Posterior vena cava (tissue), 2 donors: ENCODE measurements at regions not wholly inside any gene's neighbourhood (a gene's known extent, or its start where the extent isn't known, plus 50 kb on each side); places are given as distances from the start of the nearest gene placed in this dataset.
"Not testable (repeated sequence)": the region's sequence is repeated elsewhere in the genome, so short reads cannot be mapped to it uniquely, and the experiment has no call there.

Experiments used
- DNase-seq: peaks from one replicate; pipeline ENCODE4 v3.0.0-alpha.2; 2020; ENCODE audit warnings: low spot score
- intact Hi-C, 2 donors: fragments of 100-400 bp; cut with DNase I; formaldehyde crosslinking; loops; one replicate each; pipeline versions ENCODE4 v1.14.1 to v1.14.2; 2022 to 2023
- donor health status: DM: yes; HTN: yes; CAD: no.
- donor health status: DM: yes; HTN: yes; CAD: no.

DNA sequence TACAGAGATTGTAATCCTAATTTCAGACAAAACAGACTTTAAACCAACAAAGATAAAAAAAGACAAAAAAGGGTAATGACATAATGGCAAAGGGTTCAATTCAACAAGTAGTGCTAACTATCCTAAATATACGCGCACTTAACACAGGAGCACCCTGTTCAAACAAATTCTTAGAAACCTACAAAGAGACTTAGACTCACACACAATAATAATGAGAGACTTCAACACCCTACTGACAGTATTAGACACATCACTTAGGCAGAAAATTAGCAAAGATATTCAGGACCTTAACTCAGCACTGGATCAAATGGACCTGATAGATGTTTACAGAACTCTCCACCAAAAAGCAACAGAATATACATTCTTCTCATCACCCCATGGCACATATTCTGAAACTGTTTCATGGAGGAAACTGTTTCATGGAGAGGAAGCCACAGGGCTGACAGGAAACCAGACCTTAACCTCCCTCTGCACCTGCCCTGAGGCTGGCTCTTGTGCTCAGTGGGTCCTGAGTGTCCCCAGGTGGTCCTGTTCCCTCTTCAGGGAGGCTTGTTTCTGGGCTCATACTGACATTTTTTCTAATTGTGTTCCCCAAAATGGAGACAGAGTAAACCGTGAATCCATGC, 54.7 kb downstream of the OR4M2 start:
- DNase-seq, intact Hi-C loops: not testable (repeated sequence)

DNA sequence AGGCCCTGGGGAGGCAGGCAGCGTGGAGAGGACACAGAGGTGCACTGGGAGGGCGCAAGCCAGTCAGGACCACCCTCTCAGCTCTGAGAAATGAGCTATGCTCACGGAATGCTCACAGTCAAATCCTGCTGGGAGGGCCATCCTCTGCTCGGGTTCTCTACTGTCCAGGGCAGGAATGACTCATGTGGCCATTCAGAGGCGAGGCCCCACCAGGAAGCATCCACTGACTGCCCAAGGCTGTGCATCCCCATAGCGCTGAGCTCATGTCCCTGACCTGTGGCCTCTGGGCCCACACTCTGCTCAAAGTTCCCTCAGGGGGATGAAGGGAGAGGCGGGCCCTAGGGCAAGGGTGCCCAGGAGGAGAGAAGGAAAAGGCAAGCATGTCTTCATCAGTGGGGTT, 57.2 kb downstream of the OR4M2 start:
- intact Hi-C loops, DNase-seq: not testable (repeated sequence)

DNA sequence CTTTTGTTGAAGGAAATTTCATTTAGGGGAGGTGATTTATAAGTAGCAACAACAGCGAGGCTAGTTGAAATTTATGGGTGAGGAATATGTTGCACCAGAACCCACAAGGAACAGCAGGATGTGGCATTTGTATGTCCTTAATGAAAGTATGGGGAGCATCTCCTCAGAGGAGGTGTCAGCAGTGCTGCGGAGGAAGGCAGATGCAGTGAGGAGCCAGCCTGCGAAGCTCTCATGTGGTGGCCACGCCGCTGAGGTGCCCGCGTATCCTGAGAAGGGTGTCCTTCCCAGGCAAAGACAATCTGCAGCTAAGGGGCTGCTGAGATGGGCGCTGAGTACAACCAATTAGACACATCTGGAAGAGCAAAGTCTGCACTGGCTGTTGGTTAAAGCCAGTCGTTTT, 60.8 kb downstream of the OR4M2 start:
- DNase-seq, intact Hi-C loops: not testable (repeated sequence)

DNA sequence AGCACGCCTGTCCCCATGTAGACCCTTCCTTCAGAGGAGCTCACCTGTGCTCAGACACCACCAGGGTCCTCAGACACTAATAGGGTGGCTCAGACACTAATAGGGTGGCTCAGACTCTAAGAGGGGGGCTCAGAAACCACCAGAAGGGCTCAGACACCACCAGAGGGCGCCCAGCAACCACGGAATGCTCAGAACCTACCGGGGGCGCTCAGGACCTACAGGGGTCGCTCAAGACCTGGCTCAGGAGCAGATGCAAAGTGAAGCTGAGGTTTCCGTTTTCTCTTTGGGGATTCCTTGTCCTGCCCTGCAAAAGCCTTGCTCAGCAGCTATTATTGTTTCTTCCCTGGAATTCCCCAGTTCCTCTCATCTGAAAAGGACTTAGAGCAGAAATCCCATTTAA, 67.8 kb downstream of the OR4M2 start:
- intact Hi-C loops: not testable (repeated sequence)

DNA sequence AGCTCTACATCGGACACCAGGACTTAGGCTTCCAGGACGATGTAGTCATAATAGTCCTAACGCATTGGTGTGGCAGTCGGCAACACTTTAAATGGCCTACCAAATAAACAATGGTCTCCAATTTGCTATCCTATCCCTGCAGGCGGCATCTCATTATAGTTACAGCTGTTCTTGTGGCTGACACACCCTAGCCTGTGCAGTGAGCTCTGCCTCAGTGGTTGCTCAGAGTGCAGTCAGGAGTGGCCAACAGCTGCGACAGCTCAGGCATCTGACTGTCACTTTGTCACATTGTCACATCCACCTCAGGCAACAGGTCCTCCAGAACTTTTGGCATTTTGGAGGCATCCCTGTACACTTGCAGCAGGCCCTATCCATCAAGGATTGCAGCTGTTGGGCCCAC, 77.9 kb downstream of the OR4M2 start:
- intact Hi-C loops, DNase-seq: not testable (repeated sequence)

More for the DNA sequence above, 67.8 kb downstream of the OR4M2 start:
- DNase-seq: not testable (repeated sequence)

DNA sequence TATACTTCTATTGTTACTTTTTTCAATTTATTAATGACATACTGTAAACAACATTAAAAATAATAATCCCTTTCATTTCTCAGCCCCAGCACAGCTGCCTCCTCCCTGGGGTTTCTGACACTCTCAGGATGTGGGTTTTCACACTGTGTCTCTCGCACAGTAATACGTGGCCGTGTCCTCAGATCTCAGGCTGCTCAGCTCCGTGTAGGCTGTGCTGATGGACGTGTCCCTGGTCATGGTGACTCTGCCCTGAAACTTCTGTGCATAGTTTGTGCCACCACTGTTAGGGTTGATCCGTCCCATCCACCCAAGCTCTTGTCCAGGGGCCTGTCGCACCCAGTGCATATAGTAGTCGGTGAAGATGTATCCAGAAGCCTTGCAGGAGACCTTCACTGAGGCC, 80.0 kb downstream of the OR4M2 start:
- DNase-seq, intact Hi-C loops: not testable (repeated sequence)

DNA sequence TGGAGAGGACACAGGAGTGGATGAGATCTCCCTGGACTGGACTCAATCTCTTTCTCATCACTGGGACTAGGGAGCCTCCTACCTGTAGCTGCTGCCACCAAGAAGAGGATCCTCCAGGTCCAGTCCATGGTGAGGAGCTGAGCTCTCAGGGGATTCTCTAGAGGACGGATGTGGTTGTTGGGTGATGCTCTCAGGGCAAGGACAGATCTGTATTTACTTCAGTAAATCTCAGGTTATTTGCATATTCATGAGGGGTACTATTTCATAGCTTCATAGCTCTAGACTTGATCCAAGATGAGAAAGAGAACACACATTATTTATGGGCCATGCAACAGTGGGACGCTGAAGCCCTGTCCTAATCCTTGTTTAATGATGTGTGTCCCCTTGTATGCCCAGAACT, 80.4 kb downstream of the OR4M2 start:
- DNase-seq, intact Hi-C loops: not testable (repeated sequence)

DNA sequence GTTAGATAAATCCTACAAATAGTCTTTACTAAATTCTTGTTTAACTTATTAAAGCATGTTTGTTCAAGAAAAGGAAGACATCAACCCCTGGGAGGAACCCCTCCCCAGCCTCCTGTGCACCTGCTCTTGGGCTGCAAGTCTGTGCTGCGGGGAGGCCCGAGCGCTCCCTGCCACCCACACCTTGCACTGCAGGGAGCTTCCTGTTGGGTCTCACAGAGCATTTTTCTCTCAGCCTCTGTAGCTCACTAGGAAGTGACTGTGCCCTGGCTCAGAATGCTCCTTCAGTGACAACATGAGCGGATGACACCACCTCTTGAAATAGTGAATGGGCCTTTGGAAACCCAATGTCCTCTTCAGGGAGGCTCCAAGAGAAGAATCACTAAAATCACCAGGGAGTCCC, 81.1 kb downstream of the OR4M2 start:
- intact Hi-C loops, DNase-seq: not testable (repeated sequence)

DNA sequence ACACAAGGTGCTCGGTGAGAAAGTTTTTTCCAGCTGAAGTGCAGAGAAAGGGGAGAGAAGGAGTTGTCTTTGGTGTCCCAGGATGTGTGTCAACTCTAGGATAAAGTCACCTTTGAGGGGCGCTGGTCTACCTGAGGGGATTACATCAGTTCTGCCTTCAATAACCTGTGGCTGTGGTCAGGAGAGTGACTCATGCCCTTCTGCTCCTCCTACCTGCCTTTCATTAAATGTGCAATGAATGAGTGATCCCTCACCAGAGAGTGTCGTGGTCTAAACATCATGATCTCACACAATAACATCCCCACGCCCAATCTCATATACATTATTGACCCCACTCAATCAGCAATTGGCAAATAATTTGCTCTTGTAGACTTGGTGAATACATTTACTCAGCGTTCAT, 83.4 kb downstream of the OR4M2 start:
- DNase-seq, intact Hi-C loops: not testable (repeated sequence)

DNA sequence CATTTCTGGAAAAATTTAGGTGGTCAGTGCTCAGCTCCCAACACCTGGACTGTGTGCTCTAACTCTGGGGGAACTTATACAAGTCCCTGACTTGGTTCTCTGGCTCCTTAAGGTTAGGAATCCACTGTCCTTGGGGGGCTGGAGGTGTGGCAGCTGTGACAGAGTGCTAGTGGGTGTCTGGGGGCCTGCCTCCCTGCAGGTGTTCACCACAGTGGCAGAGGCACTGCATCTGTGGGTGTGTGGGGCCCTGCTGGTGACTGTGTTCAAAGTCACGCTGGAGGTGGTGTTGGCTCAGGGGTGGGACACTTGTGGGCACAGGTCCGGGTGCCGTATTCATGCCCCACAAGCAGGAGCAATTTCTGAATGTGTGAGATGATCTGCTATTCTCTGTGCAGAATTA, 87.2 kb downstream of the OR4M2 start:
- DNase-seq, intact Hi-C loops: not testable (repeated sequence)

DNA sequence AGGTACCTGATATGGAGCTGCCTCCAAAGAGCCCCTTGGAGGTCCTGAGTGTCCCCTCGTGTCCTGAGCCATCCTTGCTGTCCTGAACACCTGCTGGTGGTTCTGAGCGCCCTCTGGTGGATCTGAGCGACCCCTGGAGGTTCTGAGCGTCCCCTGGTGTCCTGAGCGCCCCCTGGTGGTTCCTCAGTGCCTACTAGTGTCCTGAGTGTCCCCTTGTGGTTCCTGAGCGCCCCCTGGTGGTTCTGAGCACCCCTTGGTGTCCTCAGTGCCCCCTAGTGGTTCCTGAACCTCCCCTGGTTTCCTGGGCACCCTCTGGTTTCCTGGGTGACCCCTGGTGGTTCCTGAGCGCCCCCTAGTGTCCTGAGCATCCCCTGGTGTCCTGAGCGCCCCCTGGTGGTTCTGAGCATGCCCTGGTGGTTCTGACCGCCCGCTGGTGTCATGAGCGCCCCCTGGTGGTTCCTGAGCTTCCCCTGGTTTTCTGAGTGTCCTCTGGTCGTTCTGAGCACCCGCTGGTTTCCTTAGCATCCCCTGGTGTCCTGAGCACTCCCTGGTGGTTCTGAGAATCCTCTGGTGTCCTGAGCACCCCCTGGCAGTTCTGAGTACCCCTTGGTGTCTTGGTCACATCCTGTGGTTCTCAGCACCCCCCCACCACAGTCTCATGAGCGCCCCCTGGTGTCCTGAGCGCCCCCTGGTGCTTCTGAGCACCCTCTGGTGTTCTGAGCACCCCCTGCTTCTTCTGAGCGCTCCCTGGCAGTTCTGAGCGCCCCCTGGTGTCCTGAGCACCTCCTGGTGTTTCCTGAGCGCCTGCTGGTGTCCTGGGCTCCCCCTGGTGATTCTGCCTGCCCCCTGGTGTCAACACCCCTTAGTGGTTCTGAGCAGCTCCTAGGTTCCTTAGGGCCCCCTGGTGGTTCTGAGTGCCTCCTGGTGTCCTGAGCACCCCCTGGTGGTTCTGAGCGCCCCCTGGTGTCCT, 93.0 kb downstream of the OR4M2 start:
- intact Hi-C loops: not testable (repeated sequence)

DNA sequence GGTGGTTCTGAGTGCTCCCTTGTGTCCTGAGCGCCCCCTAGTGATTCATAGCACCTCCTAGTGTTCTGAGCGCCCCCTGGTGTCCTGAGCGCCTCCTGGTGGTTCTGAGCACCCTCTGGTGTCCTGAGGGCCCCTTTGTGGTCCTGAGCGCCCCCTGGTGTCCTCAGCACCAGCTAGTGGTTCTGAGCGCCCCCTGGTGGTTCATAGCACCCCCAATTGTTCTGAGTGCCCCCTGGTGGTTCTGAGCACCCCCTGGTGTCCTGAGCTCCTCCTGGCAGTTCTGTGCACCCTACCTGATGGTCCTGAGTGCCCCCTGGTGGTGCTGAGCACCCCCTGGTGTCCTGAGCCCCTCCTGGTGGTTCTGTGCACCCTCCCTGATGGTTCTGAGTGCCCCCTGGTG, 93.8 kb downstream of the OR4M2 start:
- DNase-seq, intact Hi-C loops: not testable (repeated sequence)

More for the DNA sequence above, 93.0 kb downstream of the OR4M2 start:
- DNase-seq: not testable (repeated sequence)

DNA sequence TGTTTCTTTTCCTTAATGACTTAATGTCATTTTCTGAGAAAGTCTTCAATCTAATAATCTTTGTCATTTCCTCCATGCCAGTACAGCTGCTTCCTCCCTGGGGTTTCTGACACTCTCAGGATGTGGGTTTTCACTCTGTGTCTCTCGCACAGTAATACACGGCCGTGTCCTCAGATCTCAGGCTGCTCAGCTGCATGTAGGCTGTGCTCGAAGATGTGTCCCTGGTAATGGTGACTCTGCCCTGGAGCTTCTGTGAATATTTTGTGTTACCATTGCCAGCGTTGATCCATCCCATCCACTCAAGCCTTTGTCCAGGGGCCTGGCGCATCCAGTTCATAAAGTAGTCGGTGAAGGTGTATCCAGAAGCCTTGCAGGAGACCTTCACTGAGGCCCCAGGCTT, 97.6 kb downstream of the OR4M2 start:
- DNase-seq, intact Hi-C loops: not testable (repeated sequence)

DNA sequence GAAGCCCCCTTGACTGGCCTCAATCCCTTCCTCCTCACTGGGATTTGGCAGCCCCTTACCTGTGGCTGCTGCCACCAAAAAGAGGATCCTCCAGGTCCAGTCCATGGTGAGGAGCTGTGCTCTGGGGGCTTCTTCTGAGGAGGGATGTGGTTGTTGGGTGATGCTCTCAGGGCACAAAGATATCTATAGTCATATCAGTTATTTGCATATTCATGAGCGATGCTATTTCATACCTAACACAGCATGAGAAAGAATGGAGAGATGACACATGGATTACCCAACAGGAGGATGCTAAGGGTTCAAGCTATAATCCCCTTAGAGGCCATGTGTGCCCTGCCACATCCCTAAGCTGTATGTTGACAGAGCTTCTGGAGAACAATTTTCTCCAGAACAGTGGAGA, 98.1 kb downstream of the OR4M2 start:
- DNase-seq, intact Hi-C loops: not testable (repeated sequence)

DNA sequence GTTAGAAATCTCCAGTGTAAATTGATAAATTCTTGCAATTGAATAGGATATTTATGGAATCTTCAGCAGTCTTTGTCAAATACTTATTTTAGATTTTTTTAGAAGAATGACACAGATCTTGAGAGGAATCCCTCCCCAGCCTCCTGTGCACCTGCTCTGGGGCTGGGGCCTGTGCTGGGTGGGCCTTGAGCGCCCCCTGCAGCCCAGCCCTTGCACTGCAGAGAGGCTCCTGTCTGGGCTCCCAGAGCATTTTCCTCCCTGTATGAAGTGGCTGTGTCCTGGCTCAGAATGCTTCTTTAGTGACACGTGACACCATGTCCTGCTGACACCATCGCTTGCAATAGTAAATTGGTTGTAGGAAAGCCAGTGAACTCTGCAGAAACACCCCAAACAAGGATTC, 98.7 kb downstream of the OR4M2 start:
- intact Hi-C loops, DNase-seq: not testable (repeated sequence)

DNA sequence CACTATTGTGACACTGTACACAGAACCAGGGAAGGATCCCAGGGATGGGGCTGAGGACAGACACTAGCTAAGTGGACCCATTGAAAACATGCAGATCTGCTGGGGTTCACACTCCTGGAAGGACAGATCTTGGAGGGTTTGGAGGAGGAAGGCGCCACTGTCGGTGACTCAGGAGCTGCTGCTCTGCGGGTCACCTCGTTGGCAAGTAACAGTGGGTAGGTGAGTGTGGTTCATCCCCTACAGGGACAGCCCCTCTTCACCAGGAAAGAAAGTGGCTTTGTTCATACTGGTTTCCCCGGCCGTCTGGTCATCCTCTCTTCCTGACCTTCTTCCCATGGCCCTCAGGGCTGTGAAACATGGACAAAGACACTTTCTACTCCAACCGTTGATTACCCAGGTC, 100.3 kb downstream of the OR4M2 start:
- intact Hi-C loops, DNase-seq: not testable (repeated sequence)

DNA sequence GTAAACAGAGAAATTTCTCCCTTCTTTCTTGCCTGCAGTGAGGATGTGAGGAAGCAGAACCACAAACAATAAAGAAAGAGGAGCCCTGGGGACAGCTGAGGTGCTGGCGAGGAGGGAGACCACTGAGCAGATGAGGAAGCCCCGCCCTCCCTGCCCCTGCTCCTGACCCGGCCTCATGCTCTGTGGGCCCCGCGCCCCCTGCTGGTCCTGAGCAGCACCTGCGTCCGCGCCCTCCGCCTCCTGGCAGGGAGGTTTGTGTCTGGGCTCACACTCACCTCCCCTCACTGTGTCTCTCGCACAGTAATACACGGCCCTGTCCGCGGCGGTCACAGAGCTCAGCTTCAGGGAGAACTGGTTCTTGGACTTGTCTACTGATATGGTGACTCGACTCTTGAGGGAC, 104.4 kb downstream of the OR4M2 start:
- intact Hi-C loops, DNase-seq: not testable (repeated sequence)

DNA sequence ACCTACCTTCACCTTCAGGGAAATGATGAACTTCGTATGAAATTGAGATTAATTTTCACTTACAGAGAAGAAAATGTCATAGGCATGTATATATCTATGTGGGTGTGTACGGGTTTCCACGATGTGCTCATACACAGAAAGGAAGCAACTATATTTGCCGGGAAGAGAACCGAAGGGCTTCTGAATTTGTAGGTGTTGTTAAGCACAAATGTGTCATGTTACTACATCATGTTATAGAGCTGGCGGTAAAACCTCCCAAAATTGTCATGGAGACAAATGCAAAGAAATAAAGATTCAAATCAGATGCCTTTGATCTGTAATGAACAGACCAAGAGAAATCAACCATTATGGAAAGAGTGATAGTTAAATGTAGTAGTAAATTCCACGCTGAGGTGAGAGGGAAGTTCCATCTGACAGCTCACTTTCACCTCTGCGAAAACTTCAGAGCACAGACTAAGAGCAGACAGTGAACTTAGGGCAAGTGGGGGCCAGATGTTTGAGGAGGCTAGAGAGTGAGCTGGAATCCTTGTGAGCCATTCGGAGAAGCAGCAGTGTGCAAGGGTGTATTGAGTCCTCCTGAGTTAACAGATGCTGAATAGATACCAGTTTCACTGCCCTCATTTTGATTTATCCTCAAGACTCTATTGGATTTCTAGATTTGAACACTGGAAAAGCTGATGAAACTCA, 106.7 kb downstream of the OR4M2 start:
- intact Hi-C loops, DNase-seq: not testable (repeated sequence)

DNA sequence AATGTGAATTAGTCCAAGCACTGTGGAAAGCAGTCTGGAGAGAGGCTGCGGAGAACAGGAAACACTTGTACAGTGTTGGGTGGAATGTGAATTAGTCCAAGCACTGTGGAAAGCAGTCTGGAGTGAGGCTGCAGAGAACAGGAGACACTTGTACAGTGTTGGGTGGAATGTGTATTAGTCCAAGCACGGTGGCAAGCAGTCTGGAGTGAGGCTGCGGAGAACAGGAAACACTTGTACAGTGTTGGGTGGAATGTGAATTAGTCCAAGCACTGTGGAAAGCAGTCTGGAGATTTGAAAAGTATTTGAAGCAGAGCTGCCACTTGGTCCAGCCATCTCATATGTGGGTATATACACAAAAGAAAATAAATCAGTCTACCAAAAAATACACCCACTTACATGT, 111.5 kb downstream of the OR4M2 start:
- intact Hi-C loops, DNase-seq: not testable (repeated sequence)
